Activated CD8-positive, alpha-beta memory T cell treated with anti-CD3 and anti-CD28 coated beads, Interleukin-2, amount 50 U/mL, for 1 hour (primary cell): ENCODE measurements at regions not wholly inside any gene's neighbourhood (a gene's known extent, or its start where the extent isn't known, plus 50 kb on each side); places are given as distances from the start of the nearest gene placed in this dataset.
"Not testable (repeated sequence)": the region's sequence is repeated elsewhere in the genome, so short reads cannot be mapped to it uniquely, and the experiment has no call there.

ENCODE experiments used
- DNase-seq: peaks from one replicate; pipeline ENCODE4 v3.0.0-alpha.2; 2020; ENCODE audit errors: extremely low read depth

- not testable (repeated sequence) for DNase-seq
These were observed 256.0 kb downstream of the RPLP1 start for GRCh38 chr15:69708436-69709122.

- no peak for DNase-seq
These were observed 260.4 kb downstream of the RPLP1 start for GRCh38 chr15:69712991-69713390.

DNA sequence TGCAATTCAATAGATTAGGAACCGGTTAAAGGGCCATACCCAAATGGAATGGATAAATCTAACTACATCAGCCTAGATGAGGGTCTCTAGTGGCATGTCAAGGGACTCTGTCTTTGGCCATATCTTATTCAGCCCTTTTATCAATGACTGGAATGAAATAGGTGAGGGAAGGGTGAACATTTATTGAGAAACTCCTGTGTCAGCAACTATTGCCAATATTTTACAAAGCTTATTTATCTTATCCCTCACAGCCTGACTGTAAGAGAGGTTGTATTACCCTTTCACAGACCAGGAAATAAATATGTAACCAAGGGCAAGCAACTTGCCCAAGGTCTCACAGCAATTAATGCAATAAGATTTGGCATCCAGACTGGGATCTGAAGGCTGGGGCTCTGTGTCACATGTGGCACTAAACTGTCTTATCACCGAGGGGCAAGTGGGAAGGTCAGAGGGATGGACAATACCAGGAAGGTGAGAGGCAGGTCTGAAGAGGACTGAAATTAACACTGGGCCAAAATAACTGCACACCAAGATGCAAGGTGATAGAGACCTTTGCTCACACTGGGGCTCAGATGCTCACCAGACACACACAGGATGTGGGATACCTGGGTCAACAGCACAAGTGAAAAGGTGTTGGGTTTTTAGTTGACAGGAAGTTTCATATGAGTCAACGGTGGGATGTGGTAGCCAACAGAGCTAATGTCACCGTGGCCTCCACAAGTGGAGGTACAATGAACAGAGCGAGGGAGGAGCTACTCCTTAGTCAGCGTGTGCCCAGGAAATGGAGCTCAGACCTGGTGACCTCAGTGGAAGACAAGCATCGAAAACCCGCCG, 261.3 kb downstream of the RPLP1 start:
- peak; percentile 65 for DNase-seq

GRCh38 chr15:69715210-69715609, 262.6 kb downstream of the RPLP1 start:
- no peak for DNase-seq

DNA sequence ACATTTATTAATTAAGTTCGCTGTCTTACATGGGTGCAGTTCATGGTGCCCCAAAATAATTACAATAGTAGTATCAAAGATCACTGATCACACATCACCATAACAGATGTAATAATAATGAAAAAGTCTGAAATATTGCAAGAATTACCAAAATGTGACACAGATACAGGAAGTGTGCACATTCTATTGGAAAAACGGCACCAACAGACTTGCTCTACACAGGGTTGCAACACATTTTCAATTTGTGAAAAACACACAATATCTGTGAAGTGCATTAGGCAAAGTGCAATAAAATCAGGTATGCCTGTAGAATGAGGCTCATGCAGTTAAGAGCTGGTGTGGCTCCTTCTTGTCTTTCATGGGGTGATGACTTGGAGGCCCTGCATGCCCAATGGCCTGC, 265.8 kb downstream of the RPLP1 start:
- no peak for DNase-seq

GRCh38 chr15:69718916-69719315, 266.3 kb downstream of the RPLP1 start:
- no peak for DNase-seq

DNA sequence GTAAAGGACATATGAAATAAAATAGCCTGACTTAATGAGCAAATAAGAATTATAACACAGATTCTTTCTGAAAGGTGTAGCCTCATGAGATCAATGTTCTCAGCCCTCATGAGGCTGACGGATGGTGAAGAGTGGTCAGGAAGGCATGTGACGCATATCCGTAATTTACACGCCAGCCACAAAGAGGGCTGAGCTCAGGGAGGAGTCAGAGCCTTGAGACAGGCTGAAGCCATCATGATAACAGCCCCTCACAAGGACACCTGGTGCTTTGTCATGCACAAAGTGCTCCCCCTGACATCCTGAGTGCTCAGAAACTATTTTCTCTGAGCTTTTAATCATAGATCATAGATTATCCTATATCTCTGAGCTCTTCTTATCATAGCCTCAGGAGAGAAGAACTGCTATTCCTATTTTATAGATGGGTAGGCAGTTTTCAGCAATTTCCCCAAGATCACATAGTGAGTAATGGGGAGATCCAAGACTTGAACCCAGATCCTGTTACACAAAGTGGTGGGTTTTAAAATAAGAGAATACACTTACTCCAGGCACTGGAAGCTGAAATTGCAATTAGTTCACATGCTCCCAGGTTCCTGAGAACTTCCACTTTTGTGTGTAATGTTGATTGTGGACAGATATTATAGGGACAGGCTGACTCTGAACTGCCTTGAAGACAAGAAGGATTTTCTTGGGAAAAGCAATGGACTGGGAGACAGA, 267.1 kb downstream of the RPLP1 start:
- peak; percentile 68 for DNase-seq

- no peak for DNase-seq
These were observed 267.9 kb downstream of the RPLP1 start for GRCh38 chr15:69720536-69720935.

DNA sequence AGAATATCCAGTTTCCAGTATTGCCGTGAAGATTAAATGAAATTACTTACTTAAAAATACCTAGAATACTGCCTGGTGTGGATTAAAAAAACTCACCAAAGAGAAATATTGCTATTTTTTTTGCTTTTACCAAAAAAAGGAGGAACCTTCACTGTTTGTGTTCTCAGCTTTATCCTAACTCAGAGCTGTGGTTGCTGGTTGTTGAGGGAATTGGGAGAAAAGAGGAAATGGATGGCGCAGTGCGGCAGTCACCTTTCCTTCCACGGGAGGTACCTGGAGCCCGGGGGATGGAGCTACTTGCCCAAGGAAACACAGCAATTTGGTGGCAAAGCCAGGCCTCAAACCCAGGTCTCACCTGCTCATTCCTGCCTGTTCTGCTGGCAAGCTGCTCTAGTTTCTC, 270.3 kb downstream of the RPLP1 start:
- DNase-seq: no peak

DNA sequence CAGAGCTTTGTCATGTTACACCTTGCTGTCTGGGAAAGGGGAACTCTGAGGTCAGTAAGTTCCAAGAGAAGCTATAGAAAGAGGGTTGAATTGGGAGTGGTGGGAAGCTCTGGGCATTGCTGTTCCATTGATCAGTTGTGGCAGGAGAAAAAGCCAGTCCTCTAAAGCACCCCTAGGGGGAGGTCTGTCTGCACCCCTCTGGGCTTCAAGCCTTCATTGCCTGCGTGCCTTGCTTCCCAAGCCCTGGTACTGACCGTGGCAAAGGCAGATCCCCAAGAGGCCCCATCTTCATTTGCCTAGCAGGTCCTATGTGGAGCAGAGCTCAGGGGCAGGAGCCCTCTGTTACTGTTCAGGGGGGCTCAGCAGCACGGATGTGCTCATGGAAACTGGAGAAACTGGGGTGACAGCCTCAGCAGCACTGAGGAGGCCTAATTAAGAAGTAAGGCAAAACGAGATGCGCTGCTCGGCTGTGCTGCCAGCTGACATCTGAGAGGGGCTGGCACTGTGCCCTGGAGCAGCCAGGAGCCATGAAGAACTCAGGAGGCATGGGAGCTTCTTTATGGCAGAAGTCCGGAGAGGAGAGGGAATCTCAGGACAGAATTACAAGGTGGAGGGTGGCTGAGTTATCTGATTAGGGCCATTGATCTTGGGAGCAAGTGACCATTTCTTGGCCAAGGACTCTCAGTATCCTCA, 270.9 kb downstream of the RPLP1 start:
- no peak for DNase-seq

- DNase-seq: no peak
These were observed 271.7 kb downstream of the RPLP1 start for GRCh38 chr15:69724333-69724732.

GRCh38 chr15:69725275-69725674, 272.7 kb downstream of the RPLP1 start:
- DNase-seq: no peak

- DNase-seq: no peak
These were observed 273.3 kb downstream of the RPLP1 start for GRCh38 chr15:69725957-69726356.

DNA sequence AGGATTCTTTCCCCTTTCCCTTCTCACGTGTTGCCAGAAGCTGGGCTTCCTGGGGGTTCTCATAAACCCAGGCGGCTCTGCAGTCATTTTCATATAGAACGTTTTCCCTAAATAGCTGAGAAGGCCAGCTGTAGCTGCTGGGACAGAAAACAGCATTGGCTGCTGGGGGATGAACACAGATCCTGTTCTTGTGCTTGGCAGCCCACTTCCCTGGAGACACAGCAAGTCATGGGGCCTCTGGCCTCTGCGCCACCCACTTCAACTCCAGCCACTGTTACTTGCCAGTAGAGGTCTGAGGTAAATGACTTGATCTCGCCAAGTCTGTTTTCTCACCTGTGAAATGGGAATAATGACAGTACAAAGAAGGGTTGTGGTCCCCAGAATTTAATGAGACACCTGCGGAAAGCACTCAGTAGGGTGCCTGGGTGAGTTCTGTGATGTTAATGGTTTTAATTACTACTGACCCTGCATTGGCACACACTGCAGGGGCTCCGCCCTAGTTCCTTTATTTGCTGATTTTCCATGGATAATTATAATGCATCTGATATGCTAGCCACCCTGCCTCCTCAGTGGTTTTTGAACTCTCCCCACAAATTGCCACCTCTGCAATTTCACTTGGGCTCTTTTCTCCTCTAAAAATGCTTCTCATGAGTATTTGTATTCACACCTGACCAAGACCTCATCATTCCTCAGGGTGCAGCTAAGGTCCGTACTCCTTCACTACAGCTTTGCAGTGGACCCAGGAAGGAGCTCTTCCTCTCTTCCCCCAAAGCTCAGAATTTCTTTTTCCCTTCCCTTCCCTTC, 274.7 kb downstream of the RPLP1 start:
- no peak for DNase-seq

DNA sequence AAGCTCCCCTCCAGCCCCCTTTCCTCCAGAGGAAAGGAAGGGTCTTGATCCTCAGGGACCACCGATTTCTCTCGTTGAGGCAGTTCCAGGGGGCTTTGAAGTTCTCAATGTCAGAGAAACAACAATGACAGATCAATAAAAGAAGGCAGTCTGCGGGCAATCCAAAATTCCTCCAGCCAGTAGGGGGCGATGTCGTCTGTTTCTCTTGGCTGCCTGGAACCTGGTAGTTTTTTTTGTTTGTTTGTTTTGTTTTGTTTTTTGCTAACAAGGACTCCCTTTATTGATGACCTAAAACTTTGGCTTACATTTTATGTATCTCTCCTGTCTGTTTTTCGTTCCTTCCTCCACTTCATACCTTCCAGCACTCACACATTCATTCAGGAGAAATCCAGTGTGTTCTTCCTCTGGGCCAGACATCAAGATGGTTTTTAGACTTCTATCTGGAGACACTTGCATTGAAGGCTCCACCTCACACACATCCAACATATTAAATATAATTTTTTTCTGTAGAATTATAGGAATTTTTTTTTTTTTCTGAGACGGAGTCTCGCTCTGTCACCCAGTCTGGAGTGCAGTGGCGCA, 276.6 kb downstream of the RPLP1 start:
- DNase-seq: no peak

DNA sequence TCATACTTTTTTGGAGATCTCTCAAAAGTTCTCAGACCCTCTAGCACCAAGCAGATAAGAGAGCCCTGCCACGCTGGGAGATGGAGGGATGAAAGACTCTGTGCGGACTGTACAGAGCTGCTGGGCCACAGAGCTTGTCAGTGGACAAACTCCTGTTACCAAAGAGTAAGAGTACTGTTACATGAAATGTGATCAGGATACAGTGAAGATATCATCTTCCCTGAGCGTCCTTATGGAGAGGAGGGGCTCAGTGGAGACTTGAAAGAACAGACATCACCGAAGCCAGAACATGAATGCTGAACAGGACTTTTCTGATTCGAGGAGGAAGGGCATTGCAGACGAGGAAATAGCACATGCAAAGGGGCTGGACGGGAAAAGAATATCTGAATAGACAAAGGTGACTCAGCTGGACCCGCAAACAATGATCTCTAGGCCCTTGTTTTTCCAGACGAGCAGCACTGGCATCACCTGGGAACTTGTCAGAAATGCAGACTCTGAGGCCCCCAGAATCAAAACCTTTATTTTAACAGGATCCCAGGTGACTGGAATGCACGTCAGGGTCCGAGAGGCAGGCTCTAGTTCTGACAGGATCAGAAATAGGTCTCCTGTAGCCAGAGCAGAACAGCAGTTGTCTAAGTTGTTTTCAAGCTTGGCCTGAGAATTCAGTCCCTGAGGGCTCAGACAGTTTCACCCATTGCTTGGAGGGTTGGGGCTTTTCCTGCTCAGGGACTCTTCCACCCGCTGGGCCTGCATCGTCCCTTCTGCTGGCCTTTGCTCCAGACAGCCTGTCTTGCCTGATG, 277.9 kb downstream of the RPLP1 start:
- DNase-seq: no peak

- DNase-seq: no peak
These were observed 278.4 kb downstream of the RPLP1 start for GRCh38 chr15:69731081-69731330.

- DNase-seq: no peak
These were observed 279.0 kb downstream of the RPLP1 start for GRCh38 chr15:69731581-69731980.

DNA sequence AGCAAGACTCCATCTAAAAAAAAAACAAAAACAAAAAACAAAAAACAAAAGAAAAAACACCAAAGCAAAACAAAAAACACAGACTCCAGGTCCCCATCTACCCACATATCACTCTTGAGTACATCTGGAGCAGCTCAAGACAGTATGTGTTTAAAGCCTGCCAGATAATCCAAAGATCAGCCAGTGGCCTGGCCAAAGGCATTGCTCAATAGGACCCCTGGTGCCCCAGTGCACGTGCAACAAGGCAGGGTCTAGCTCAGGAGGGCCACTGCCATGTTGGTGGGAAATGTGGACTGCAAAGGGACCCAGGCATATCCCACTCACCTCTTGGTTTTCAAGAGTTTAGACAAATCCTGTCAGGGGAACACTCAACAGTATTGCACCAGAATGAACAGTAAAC, 279.5 kb downstream of the RPLP1 start:
- no peak for DNase-seq

DNA sequence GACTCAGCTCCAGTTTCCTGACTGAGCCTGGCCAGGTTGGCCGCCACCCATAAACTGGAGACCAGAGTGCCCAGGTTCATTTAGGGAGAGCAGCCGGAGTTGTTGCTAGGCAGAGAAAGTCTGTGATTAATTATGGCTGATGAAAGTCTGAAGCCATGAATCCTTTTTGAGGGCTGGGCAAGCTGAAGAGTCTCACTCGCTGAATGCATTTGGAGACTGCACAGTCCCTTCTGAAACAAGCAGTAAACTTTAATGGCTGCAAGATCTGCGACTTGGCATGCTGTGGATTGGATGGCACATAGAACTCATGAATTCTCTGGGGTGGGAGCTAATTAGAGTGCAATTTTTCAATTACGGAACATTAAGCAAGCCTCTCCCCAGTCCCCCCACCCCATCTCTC, 282.1 kb downstream of the RPLP1 start:
- no peak for DNase-seq
